ENCODE measurements at regions not wholly inside any gene's neighbourhood (a gene's known extent, or its start where the extent isn't known, plus 50 kb on each side); places are given as distances from the start of the nearest gene placed in this dataset.

DNA sequence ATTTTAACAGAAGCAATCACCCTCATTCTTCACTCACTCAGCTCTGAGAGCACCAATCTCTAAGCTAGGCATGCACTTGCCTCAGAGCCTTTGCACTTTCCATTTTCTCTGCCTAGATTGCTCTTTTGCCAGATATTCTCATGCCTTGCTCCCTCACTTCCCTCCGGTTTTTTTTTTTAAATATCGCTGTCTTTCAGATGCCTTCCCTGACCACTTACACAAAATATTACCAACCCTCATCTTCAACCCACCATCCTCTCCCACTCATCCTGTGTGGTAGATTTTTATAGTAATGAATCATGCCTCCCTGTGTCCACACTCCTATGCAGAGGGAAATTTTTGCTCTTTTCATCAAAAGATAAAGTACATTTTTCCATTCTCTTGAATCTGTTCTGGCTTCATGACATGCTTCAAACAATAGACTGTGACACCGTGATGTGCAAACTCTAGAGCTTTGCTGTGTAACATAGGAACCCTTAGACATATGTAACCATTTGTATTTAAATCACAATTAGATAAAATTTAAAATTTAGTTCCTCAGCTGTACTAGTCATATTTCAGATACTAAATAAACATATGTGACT, 437.1 kb downstream of the UTRN start:
- TF ChIP-seq, protein P1, sequence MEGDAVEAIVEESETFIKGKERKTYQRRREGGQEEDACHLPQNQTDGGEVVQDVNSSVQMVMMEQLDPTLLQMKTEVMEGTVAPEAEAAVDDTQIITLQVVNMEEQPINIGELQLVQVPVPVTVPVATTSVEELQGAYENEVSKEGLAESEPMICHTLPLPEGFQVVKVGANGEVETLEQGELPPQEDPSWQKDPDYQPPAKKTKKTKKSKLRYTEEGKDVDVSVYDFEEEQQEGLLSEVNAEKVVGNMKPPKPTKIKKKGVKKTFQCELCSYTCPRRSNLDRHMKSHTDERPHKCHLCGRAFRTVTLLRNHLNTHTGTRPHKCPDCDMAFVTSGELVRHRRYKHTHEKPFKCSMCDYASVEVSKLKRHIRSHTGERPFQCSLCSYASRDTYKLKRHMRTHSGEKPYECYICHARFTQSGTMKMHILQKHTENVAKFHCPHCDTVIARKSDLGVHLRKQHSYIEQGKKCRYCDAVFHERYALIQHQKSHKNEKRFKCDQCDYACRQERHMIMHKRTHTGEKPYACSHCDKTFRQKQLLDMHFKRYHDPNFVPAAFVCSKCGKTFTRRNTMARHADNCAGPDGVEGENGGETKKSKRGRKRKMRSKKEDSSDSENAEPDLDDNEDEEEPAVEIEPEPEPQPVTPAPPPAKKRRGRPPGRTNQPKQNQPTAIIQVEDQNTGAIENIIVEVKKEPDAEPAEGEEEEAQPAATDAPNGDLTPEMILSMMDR (IDR thresholded peaks at IDR 0.05; ENCODE audit: unreplicated experiment) = no peak
- H3K4me1 Mint-ChIP-seq (ENCODE audit: unreplicated experiment) = no peaks in the 10 kb centered on the region
- no peak for DNase-seq (ENCODE audit: low spot score)
- H3K27me3 Mint-ChIP-seq (ENCODE audit: unreplicated experiment) = peaks cover 1% of the 10 kb centered on the region
- H3K9me3 Mint-ChIP-seq (ENCODE audit: unreplicated experiment) = no peaks in the 10 kb centered on the region
- no peak overlapping the region for H3K27ac Mint-ChIP-seq (ENCODE audit: unreplicated experiment)
- no peak overlapping the region for H3K4me3 Mint-ChIP-seq (ENCODE audit: unreplicated experiment)
- H3K36me3 Mint-ChIP-seq (ENCODE audit: low read depth, unreplicated experiment) = peaks cover 3% of the 10 kb centered on the region

DNA sequence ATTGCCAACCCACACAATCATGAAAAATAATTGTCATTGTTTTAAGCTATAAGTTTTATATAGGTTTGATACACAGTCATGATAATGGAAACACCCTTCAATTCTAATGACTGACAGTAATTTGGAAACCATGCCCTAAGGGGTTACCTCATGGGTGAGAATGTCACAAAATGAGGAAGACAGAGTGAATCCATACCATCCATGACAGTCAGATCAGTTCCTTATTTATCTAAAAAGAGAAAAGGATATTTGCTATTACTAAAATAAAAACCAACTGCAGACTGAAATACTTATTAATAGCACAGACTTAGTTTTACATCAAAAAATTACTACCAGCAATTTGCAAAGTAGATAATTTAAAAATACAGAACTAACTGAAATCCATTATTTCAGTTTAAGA, 437.8 kb downstream of the UTRN start:
- TF ChIP-seq, protein P1 (IDR thresholded peaks at IDR 0.05; ENCODE audit: unreplicated experiment) = no peak
- Mint-ChIP-seq H3K36me3 (ENCODE audit: low read depth, unreplicated experiment) (peaks cover 3% of the 10 kb centered on the region), H3K27ac (ENCODE audit: unreplicated experiment) (no peak overlapping the region), H3K4me1 (ENCODE audit: unreplicated experiment) (no peaks in the 10 kb centered on the region), H3K27me3 (ENCODE audit: unreplicated experiment) (peaks cover 1% of the 10 kb centered on the region), H3K4me3 (ENCODE audit: unreplicated experiment) (no peak overlapping the region), H3K9me3 (ENCODE audit: unreplicated experiment) (no peaks in the 10 kb centered on the region)
- no peak for DNase-seq (ENCODE audit: low spot score)

DNA sequence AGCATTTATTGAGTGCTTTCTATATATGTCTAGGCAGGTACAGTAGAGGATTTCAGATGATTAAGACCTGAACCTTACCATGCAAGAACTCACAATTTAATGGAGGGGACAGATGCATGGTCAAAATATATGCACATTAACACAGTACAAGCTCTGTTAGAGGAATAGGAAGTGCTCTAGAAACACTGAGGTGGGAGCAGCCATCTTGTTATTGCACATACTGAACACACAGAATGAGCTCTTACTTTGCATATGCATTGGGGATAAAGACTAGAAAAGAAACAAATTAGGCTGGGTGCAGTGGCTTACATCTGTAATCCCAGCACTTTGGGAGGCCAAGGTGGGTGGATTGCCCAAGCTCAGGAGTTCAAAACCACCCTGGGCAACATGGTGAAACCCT, 438.3 kb downstream of the UTRN start:
- Mint-ChIP-seq H3K36me3 (ENCODE audit: low read depth, unreplicated experiment) (peaks cover 3% of the 10 kb centered on the region), H3K4me3 (ENCODE audit: unreplicated experiment) (no peak overlapping the region), H3K27me3 (ENCODE audit: unreplicated experiment) (peaks cover 1% of the 10 kb centered on the region), H3K27ac (ENCODE audit: unreplicated experiment) (no peak overlapping the region), H3K9me3 (ENCODE audit: unreplicated experiment) (no peaks in the 10 kb centered on the region), H3K4me1 (ENCODE audit: unreplicated experiment) (no peaks in the 10 kb centered on the region)
- TF ChIP-seq, protein P1 (IDR thresholded peaks at IDR 0.05; ENCODE audit: unreplicated experiment) = no peak
- DNase-seq (ENCODE audit: low spot score) = no peak

- DNase-seq (ENCODE audit: low spot score) = no peak
- peaks cover 1% of the 10 kb centered on the region for H3K27me3 Mint-ChIP-seq (ENCODE audit: unreplicated experiment)
- peaks cover 3% of the 10 kb centered on the region for H3K36me3 Mint-ChIP-seq (ENCODE audit: low read depth, unreplicated experiment)
- TF ChIP-seq, protein P1 (IDR thresholded peaks at IDR 0.05; ENCODE audit: unreplicated experiment) = no peak
- no peaks in the 10 kb centered on the region for H3K4me1 Mint-ChIP-seq (ENCODE audit: unreplicated experiment)
- no peak overlapping the region for H3K4me3 Mint-ChIP-seq (ENCODE audit: unreplicated experiment)
- H3K9me3 Mint-ChIP-seq (ENCODE audit: unreplicated experiment) = no peaks in the 10 kb centered on the region
- no peak overlapping the region for H3K27ac Mint-ChIP-seq (ENCODE audit: unreplicated experiment)
Observed at GRCh38 chr6:144724818-144725217, 439.7 kb downstream of the UTRN start.

DNA sequence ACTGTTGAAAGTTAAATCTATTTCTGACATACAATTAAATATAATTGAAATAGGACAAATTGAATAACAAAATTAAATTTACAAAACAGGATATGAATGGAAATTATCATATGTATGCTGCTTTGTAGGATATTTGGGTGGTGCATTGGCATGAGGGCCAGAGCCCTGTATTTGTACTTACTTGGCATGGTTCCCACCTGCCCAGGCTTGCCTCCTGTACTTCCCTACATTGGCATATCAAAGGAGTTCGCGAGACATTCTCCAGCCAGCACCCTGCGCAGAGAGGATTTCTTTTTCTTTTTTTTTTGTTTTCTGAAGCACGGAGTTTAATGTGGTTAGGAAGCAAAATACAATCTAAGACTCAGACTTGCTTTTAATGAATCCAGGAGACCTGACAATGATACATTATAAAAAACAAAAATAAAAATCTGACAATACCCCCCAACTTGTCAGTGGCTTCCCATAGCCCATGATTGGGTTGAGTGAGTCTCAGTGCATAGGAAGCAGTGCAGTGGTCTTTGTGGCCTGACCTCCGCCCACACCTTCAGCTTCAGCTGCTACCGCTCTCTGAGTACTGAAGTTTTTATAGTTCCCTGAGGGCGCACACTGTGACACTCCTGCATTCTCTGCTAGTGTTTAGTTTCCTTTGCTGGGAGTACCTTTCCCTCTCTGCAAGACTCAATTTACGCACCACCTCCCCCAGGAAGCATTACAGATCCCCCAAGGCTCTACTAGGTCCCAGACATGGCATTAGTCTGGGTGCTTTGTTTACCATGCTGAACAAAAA, 440.8 kb downstream of the UTRN start:
- H3K27me3 Mint-ChIP-seq (ENCODE audit: unreplicated experiment) = peaks cover 1% of the 10 kb centered on the region
- H3K4me3 Mint-ChIP-seq (ENCODE audit: unreplicated experiment) = no peak overlapping the region
- no peak overlapping the region for H3K27ac Mint-ChIP-seq (ENCODE audit: unreplicated experiment)
- DNase-seq (ENCODE audit: low spot score) = no peak
- TF ChIP-seq, protein P1 (IDR thresholded peaks at IDR 0.05; ENCODE audit: unreplicated experiment) = no peak
- no peaks in the 10 kb centered on the region for H3K4me1 Mint-ChIP-seq (ENCODE audit: unreplicated experiment)
- H3K9me3 Mint-ChIP-seq (ENCODE audit: unreplicated experiment) = no peaks in the 10 kb centered on the region
- peaks cover 3% of the 10 kb centered on the region for H3K36me3 Mint-ChIP-seq (ENCODE audit: low read depth, unreplicated experiment)

Measured in endothelial cell (in vitro differentiated cells).